ENCODE measurements at regions not wholly inside any gene's neighbourhood (a gene's known extent, or its start where the extent isn't known, plus 50 kb on each side); places are given as distances from the start of the nearest gene placed in this dataset.

DNA sequence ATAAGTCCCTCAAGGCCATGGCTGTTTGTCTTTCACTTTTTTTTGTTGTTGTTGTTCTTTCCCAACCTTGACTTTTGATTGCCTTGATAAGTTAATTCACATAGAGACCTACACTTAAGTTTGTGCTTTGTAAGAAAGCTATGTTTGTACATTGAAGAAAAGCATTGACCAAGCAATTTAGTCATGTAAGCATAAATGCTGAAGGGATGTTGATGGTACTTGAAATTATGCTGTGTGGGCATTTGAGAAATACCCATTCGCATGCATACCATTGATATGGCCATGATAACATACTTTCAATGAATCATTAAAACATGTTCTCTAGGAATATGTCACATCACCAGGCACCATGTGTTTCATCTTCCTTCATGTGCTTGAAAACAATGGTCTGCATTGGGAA lies 803.7 kb upstream of the TMEM132C start:
- no peak for TF ChIP-seq ZNF331 (CRISPR knock-in tag; IDR thresholded peaks at IDR 0.05; ENCODE audit: low read depth)
- TF ChIP-seq NANOG (IDR thresholded peaks at IDR 0.05; ENCODE audit: borderline replicate concordance) = no peak
- no peak for TF ChIP-seq JUNB (IDR thresholded peaks at IDR 0.05; ENCODE audit: unreplicated experiment)
- no peak for TF ChIP-seq CTCF (conservative IDR thresholded peaks at IDR 0.05; ENCODE audit: low read depth in 2 of 2)
- TF ChIP-seq, protein P1, sequence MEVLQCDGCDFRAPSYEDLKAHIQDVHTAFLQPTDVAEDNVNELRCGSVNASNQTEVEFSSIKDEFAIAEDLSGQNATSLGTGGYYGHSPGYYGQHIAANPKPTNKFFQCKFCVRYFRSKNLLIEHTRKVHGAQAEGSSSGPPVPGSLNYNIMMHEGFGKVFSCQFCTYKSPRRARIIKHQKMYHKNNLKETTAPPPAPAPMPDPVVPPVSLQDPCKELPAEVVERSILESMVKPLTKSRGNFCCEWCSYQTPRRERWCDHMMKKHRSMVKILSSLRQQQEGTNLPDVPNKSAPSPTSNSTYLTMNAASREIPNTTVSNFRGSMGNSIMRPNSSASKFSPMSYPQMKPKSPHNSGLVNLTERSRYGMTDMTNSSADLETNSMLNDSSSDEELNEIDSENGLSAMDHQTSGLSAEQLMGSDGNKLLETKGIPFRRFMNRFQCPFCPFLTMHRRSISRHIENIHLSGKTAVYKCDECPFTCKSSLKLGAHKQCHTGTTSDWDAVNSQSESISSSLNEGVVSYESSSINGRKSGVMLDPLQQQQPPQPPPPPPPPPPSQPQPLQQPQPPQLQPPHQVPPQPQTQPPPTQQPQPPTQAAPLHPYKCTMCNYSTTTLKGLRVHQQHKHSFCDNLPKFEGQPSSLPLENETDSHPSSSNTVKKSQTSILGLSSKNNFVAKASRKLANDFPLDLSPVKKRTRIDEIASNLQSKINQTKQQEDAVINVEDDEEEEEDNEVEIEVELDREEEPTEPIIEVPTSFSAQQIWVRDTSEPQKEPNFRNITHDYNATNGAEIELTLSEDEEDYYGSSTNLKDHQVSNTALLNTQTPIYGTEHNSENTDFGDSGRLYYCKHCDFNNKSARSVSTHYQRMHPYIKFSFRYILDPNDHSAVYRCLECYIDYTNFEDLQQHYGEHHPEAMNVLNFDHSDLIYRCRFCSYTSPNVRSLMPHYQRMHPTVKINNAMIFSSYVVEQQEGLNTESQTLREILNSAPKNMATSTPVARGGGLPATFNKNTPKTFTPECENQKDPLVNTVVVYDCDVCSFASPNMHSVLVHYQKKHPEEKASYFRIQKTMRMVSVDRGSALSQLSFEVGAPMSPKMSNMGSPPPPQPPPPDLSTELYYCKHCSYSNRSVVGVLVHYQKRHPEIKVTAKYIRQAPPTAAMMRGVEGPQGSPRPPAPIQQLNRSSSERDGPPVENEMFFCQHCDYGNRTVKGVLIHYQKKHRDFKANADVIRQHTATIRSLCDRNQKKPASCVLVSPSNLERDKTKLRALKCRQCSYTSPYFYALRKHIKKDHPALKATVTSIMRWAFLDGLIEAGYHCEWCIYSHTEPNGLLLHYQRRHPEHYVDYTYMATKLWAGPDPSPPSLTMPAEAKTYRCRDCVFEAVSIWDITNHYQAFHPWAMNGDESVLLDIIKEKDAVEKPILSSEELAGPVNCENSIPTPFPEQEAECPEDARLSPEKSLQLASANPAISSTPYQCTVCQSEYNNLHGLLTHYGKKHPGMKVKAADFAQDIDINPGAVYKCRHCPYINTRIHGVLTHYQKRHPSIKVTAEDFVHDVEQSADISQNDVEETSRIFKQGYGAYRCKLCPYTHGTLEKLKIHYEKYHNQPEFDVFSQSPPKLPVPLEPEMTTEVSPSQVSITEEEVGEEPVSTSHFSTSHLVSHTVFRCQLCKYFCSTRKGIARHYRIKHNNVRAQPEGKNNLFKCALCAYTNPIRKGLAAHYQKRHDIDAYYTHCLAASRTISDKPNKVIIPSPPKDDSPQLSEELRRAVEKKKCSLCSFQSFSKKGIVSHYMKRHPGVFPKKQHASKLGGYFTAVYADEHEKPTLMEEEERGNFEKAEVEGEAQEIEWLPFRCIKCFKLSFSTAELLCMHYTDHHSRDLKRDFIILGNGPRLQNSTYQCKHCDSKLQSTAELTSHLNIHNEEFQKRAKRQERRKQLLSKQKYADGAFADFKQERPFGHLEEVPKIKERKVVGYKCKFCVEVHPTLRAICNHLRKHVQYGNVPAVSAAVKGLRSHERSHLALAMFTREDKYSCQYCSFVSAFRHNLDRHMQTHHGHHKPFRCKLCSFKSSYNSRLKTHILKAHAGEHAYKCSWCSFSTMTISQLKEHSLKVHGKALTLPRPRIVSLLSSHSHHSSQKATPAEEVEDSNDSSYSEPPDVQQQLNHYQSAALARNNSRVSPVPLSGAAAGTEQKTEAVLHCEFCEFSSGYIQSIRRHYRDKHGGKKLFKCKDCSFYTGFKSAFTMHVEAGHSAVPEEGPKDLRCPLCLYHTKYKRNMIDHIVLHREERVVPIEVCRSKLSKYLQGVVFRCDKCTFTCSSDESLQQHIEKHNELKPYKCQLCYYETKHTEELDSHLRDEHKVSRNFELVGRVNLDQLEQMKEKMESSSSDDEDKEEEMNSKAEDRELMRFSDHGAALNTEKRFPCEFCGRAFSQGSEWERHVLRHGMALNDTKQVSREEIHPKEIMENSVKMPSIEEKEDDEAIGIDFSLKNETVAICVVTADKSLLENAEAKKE (CRISPR knock-in tag; IDR thresholded peaks at IDR 0.05) = no peak
- no peak for TF ChIP-seq CREB1 (CRISPR knock-in tag; IDR thresholded peaks at IDR 0.05; ENCODE audit: low read depth)
- no peak for TF ChIP-seq EZH2phosphoT487 (IDR thresholded peaks at IDR 0.05; ENCODE audit: unreplicated experiment)
- no peak for TF ChIP-seq POLR2AphosphoS5 (IDR thresholded peaks at IDR 0.05; ENCODE audit: low read depth)
- TF ChIP-seq STAT1 (IDR thresholded peaks at IDR 0.05; ENCODE audit: unreplicated experiment) = no peak
- TF ChIP-seq EZH2 (IDR thresholded peaks at IDR 0.05; ENCODE audit: low read depth, unreplicated experiment) = no peak
- no peak for TF ChIP-seq ZNF114 (CRISPR knock-in tag; IDR thresholded peaks at IDR 0.05)
- TF ChIP-seq, protein P2, sequence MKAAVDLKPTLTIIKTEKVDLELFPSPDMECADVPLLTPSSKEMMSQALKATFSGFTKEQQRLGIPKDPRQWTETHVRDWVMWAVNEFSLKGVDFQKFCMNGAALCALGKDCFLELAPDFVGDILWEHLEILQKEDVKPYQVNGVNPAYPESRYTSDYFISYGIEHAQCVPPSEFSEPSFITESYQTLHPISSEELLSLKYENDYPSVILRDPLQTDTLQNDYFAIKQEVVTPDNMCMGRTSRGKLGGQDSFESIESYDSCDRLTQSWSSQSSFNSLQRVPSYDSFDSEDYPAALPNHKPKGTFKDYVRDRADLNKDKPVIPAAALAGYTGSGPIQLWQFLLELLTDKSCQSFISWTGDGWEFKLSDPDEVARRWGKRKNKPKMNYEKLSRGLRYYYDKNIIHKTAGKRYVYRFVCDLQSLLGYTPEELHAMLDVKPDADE (IDR thresholded peaks at IDR 0.05) = no peak
- TF ChIP-seq, protein P3, sequence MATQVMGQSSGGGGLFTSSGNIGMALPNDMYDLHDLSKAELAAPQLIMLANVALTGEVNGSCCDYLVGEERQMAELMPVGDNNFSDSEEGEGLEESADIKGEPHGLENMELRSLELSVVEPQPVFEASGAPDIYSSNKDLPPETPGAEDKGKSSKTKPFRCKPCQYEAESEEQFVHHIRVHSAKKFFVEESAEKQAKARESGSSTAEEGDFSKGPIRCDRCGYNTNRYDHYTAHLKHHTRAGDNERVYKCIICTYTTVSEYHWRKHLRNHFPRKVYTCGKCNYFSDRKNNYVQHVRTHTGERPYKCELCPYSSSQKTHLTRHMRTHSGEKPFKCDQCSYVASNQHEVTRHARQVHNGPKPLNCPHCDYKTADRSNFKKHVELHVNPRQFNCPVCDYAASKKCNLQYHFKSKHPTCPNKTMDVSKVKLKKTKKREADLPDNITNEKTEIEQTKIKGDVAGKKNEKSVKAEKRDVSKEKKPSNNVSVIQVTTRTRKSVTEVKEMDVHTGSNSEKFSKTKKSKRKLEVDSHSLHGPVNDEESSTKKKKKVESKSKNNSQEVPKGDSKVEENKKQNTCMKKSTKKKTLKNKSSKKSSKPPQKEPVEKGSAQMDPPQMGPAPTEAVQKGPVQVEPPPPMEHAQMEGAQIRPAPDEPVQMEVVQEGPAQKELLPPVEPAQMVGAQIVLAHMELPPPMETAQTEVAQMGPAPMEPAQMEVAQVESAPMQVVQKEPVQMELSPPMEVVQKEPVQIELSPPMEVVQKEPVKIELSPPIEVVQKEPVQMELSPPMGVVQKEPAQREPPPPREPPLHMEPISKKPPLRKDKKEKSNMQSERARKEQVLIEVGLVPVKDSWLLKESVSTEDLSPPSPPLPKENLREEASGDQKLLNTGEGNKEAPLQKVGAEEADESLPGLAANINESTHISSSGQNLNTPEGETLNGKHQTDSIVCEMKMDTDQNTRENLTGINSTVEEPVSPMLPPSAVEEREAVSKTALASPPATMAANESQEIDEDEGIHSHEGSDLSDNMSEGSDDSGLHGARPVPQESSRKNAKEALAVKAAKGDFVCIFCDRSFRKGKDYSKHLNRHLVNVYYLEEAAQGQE (IDR thresholded peaks at IDR 0.05; ENCODE audit: unreplicated experiment) = no peak
- Mint-ChIP-seq H3K4me1 (no peaks in the 10 kb centered on the region), H3K4me3 (no peak overlapping the region), H3K27me3 (ENCODE audit: insufficient read depth, low read depth, poor library complexity) (peaks cover 2% of the 10 kb centered on the region), H3K27ac (no peak overlapping the region), H3K36me3 (ENCODE audit: low read depth) (peaks cover 52% of the 10 kb centered on the region), H3K9me3 (peaks cover 96% of the 10 kb centered on the region)
- Histone ChIP-seq H3K27me3 (ENCODE audit: insufficient read depth) (no peaks in the 10 kb centered on the region), H3K79me2 (replicated peaks; ENCODE audit: insufficient read depth) (no peaks in the 10 kb centered on the region), H4K20me1 (replicated peaks; ENCODE audit: insufficient read depth) (no peaks in the 10 kb centered on the region), H3K9me2 (ENCODE audit: insufficient read depth) (no peaks in the 10 kb centered on the region), H3K36me3 (ENCODE audit: insufficient read depth) (no peaks in the 10 kb centered on the region), H3K4me1 (ENCODE audit: insufficient read depth) (no peaks in the 10 kb centered on the region), H3K27ac (ENCODE audit: low read depth) (no peak overlapping the region), H2AFZ (no peak overlapping the region), H3K4me2 (no peak overlapping the region), H3F3A (replicated peaks; ENCODE audit: low read depth) (no peaks in the 10 kb centered on the region), H3K4me3 (no peak overlapping the region)
- no peak for DNase-seq (ENCODE audit: low spot score)
- no peak for ATAC-seq
